OCI-LY3 (cell line): ENCODE measurements at regions not wholly inside any gene's neighbourhood (a gene's known extent, or its start where the extent isn't known, plus 50 kb on each side); places are given as distances from the start of the nearest gene placed in this dataset.

Source experiments
- H2AFZ ChIP-seq: fragments of 200-600, 300-600 bp; shearing (Covaris generic); 2 replicates; pipeline ENCODE4 v1.6.0; 2014; ENCODE audit warnings: antibody characterized with exemption, low read depth, low read length
- H3K27ac ChIP-seq: fragments of 200-600, 300-600 bp; sonication (generic); 2 replicates; pipeline ENCODE4 v1.5.1; 2014; ENCODE audit warnings: mild to moderate bottlenecking, low read length, moderate library complexity, mixed read lengths
- H3K27me3 ChIP-seq: fragments of 200-600, 300-600 bp; sonication (generic); 2 replicates; pipeline ENCODE4 v1.6.1; 2014; ENCODE audit warnings: low read depth, low read length, mixed read lengths
- H3K36me3 ChIP-seq: fragments of 200-600, 300-600 bp; sonication (generic); replicated peaks from 2 replicates; pipeline ENCODE3; 2014; ENCODE audit warnings: low read depth, low read length, mixed read lengths
- H3K4me1 ChIP-seq: fragments of 300-600, 200-600 bp; sonication (generic); 2 replicates; pipeline ENCODE4 v1.6.1; 2014; ENCODE audit warnings: low read length, mixed read lengths
- H3K4me2 ChIP-seq: fragments of 200-600, 300-600 bp; sonication (generic); 2 replicates; pipeline ENCODE4 v1.6.1; 2014; ENCODE audit warnings: low read length, mixed read lengths
- H3K4me3 ChIP-seq: fragments of 300-600, 200-600 bp; sonication (generic); 2 replicates; pipeline ENCODE4 v1.5.1; 2014; ENCODE audit warnings: antibody characterized with exemption, mild to moderate bottlenecking, low read length, moderate library complexity
- H3K79me2 ChIP-seq: fragments of 300-600, 200-600 bp; shearing (Covaris generic); 2 replicates; pipeline ENCODE4 v1.6.1; 2014; ENCODE audit warnings: mild to moderate bottlenecking, low read length, mixed read lengths
- H3K9ac ChIP-seq: fragments of 300-600, 200-600 bp; shearing (Covaris generic); 2 replicates; pipeline ENCODE4 v1.6.0; 2014; ENCODE audit warnings: mild to moderate bottlenecking, low read length, moderate library complexity
- H3K9me3 ChIP-seq: fragments of 200-600, 300-600 bp; shearing (Covaris generic); 2 replicates; pipeline ENCODE4 v1.6.1; 2014; ENCODE audit warnings: low read length, mixed read lengths; ENCODE audit not compliant: insufficient read depth
- H4K20me1 ChIP-seq: fragments of 200-600, 300-600 bp; sonication (generic); 2 replicates; pipeline ENCODE4 v1.6.1; 2016; ENCODE audit warnings: low read length, mixed read lengths; ENCODE audit not compliant: insufficient read depth
- EZH2phosphoT487 ChIP-seq: fragments of 200-600 bp; shearing (Covaris generic); IDR thresholded peaks from 2 replicates; pipeline ENCODE4 v1.6.1; 2018; ENCODE audit warnings: antibody characterized with exemption, mixed run types, low read depth
- TF ChIP-seq, protein P1 (sequence below): fragments of 200-600, 300-600 bp; sonication (generic); IDR thresholded peaks from 2 replicates; pipeline ENCODE4 v1.5.1; 2014; ENCODE audit warnings: antibody characterized with exemption, low read length, low read depth

DNA sequence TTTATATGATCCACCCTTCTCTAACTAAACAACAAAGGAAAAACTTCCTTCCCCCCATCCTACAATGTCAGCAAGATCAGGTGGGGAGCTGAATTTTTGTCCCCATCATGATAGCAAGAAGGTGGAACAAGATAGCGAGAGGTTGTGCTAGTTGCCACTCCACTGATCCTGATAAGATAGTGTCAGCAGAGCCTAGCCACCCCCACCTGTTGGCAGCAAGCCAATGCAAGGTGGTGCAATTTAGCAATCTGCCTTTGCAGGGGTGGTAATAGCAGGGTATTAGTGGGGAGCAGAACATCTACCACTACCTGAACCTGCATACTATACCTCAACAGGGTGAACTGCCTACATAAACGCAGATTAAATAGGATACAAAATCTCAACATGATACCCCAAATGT lies 80.2 kb upstream of the MAMLD1 start:
- H3K79me2 ChIP-seq: no peaks in the 10 kb centered on the region
- H3K27ac ChIP-seq: no peak overlapping the region
- TF ChIP-seq, protein P1, sequence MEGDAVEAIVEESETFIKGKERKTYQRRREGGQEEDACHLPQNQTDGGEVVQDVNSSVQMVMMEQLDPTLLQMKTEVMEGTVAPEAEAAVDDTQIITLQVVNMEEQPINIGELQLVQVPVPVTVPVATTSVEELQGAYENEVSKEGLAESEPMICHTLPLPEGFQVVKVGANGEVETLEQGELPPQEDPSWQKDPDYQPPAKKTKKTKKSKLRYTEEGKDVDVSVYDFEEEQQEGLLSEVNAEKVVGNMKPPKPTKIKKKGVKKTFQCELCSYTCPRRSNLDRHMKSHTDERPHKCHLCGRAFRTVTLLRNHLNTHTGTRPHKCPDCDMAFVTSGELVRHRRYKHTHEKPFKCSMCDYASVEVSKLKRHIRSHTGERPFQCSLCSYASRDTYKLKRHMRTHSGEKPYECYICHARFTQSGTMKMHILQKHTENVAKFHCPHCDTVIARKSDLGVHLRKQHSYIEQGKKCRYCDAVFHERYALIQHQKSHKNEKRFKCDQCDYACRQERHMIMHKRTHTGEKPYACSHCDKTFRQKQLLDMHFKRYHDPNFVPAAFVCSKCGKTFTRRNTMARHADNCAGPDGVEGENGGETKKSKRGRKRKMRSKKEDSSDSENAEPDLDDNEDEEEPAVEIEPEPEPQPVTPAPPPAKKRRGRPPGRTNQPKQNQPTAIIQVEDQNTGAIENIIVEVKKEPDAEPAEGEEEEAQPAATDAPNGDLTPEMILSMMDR: no peak
- no peak for TF ChIP-seq EZH2phosphoT487
- H3K4me3 ChIP-seq: no peak overlapping the region
- no peaks in the 10 kb centered on the region for H3K4me1 ChIP-seq
- no peak overlapping the region for H2AFZ ChIP-seq
- no peak overlapping the region for H3K9ac ChIP-seq
- H3K9me3 ChIP-seq: no peaks in the 10 kb centered on the region
- no peaks in the 10 kb centered on the region for H3K36me3 ChIP-seq
- no peaks in the 10 kb centered on the region for H4K20me1 ChIP-seq
- H3K27me3 ChIP-seq: no peaks in the 10 kb centered on the region
- H3K4me2 ChIP-seq: no peak overlapping the region

DNA sequence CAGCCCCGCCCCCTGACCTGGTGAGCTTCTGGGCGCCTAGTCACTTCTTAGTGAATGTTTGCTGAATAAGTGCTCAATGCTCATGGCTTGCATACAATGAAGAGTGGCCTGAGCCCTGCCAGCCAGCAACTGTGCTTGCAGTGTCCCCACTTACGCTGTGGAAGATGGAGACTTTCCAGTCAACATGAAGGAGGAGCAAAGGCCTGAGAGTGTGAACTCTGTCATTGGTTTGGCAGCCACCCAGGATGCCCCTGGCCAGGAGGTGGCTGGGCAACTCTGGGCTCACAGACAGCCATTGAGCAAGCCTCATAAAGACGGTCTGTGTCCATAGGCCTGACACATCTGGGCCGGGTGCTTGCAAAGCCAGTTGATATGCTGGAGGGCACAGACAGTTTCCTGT lies 72.1 kb upstream of the MAMLD1 start:
- Histone ChIP-seq H3K79me2 (no peaks in the 10 kb centered on the region), H3K27ac (no peak overlapping the region), H3K9ac (no peak overlapping the region), H3K4me3 (no peak overlapping the region), H3K4me1 (no peaks in the 10 kb centered on the region), H3K36me3 (no peaks in the 10 kb centered on the region), H3K9me3 (no peaks in the 10 kb centered on the region), H3K27me3 (no peaks in the 10 kb centered on the region), H2AFZ (no peak overlapping the region), H4K20me1 (no peaks in the 10 kb centered on the region), H3K4me2 (no peak overlapping the region)
- TF ChIP-seq EZH2phosphoT487: no peak
- TF ChIP-seq, protein P1: no peak

DNA sequence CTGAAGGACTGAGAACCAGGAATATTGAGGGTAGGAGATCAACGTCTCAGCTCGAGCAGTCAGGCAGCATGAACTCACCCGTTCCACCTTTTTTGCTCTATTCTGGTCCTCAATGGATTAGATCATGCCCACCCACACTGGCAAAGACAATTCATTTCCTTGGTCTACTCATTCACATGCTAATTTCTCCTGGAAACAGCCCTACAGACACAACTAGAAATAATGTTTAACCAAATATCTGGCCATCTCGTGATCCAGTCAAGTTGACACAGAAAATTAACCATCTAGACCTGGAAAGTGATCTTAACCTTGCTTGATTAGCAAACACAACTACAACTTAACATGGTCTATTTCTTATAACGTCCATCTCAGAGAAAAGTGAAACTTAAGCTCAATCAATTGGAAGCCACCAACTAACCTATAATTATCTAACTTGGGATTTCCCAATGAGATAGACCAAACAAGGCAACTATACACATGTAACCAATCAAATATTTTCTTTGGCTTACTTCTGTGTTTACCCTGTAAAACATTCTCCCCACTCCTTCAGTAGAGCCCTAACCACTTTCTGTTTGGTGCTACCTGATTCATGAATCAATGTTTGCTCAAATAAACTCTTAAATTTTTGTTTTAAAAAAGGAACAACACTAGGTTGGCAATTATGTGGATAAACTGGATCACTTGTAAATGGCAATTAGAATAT lies 69.7 kb upstream of the MAMLD1 start:
- no peak overlapping the region for H3K4me2 ChIP-seq
- TF ChIP-seq, protein P1: no peak
- no peak for TF ChIP-seq EZH2phosphoT487
- H3K27me3 ChIP-seq: no peaks in the 10 kb centered on the region
- H3K27ac ChIP-seq: no peak overlapping the region
- H2AFZ ChIP-seq: no peak overlapping the region
- no peak overlapping the region for H3K4me3 ChIP-seq
- H3K79me2 ChIP-seq: no peaks in the 10 kb centered on the region
- H3K9me3 ChIP-seq: no peaks in the 10 kb centered on the region
- H3K36me3 ChIP-seq: no peaks in the 10 kb centered on the region
- H3K4me1 ChIP-seq: no peaks in the 10 kb centered on the region
- no peak overlapping the region for H3K9ac ChIP-seq
- H4K20me1 ChIP-seq: no peaks in the 10 kb centered on the region

DNA sequence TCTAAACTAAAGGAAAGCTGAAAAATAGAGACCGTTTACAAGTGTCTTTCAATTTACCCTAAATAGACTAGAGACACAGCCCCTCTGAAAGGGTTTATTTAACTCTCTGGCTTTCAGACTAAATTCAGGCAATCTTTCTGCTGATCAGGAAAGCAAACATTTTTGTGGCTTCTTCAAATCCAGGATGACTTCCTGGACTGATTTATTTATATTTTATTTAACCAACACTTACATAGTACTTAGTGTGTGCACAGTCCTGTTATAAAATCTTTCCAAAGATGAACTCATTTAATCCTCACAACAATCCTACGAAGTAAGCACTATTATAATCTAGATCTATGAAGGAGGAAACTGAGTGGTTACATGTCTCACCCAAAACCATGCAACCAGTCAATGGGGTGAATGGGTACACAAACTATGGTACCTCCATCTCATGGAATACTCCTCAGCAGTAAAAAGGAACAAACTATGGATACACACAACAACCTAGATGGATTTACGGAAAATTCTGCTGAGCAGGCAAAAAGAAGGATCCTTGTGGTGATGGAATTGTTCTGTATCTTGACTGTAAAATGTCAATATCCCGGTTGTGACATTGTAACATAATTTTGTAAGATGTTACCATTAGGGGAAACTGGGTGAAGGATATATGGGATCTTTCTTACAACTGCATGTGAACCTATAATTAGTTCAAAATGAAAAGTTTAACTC lies 64.1 kb upstream of the MAMLD1 start:
- Histone ChIP-seq H3K9ac (no peak overlapping the region), H3K4me3 (no peak overlapping the region), H3K9me3 (no peaks in the 10 kb centered on the region), H3K4me1 (no peaks in the 10 kb centered on the region), H3K36me3 (no peaks in the 10 kb centered on the region), H3K79me2 (no peaks in the 10 kb centered on the region), H3K27ac (no peak overlapping the region), H3K4me2 (no peak overlapping the region), H3K27me3 (no peaks in the 10 kb centered on the region), H4K20me1 (no peaks in the 10 kb centered on the region), H2AFZ (no peak overlapping the region)
- TF ChIP-seq, protein P1: no peak
- TF ChIP-seq EZH2phosphoT487: no peak
